ENCODE measurements at regions not wholly inside any gene's neighbourhood (a gene's known extent, or its start where the extent isn't known, plus 50 kb on each side); places are given as distances from the start of the nearest gene placed in this dataset.

DNA sequence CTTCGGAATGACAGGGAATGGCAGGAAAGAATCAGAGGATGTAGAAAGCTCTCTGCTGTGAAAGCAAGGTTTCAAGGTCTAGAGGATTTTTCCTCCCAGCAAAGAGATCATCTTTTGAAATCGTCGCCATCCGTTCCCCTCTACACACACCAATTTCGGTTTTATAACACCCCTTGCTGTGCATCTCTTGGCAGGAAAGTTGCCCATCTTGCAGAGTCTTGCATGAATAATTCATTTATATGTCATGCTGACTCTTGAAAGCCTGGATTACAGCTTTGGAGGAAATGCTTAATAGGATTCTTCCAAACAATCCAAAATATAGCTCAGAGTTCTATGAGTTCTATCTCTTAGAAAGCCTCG, 262.7 kb downstream of the CHL1 start:
- no peak for DNase-seq

DNA sequence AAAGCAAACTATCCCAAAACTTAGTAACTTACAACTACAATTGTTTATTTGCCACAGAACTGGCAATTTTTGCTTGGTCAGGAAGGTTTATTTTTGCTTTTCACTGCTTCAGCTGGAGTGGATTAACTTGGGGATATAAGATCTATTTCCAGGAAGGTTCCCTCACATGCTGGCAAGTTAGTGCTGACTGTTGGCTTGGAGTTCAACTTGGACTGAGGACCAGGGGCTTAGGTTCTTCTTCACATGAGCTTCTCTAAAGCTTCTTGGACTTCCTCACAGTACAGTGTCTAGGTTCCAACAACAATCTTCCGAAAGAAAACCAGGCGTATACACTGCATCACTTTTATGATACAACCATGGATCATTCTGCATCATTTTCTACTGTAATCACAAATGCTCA, 264.4 kb downstream of the CHL1 start:
- DNase-seq, result no peak

DNA sequence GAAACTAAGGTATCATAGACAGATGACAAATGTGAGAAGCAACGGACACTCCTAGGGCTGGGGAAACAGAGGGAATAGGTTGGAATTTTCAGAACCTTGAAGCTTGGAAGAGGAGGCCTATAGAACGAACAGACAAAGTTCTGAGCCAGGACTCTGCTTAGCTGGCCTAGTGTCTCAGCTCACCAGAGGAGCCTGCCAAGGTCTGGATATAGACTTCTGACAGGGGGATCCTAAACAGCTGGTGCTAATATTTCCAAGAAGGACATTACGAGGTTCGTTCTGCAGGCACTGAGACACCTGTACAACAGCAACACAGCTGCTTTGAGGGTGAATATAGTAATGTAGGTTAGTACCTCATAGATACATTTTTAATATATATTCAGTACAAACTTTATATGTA, 266.3 kb downstream of the CHL1 start:
- no peak for DNase-seq

DNA sequence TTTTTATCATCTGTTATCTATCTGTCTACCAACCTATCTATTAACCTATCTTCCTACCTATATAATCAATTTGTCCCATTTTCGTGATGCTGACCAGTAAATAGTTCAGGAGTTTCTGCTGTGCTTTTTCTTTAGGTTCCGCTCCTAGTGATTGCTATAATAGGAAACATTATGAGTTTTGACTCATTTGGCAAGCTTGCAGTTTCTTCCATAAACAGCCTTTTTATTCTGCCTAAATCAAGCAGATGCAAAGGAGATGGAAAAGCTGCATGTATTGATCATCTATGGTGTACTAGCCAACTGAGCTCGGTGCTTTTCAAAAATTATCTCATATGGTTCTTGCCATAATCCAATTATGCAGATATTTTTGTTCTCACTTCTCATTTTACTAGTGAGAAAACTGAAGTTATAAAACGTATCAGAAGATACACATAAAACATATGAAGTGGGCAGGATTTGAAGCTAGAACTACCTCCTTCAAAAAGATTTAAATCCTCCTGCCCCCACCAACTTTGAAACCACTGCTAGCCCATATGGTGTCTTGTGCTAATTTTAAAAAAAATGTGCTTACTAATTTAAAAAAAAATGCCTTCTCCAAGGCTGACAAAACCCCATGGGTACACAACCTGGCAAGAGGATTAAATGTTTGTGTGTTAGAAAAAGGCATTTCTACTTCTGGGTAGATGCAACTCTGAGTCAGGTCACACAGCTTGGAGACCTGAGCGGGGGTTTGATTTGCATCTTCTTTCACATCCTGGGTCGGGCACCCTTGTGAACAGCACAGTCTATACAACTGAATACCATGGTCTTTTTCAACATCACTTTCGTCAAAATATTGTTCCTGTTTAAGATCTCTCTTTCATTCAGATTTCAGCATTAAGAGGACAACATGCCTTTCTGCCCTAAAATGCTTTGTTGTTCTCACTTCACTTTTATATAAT, 267.0 kb downstream of the CHL1 start:
- peak in 1 of 2 experiments; percentile 5 for DNase-seq

DNA sequence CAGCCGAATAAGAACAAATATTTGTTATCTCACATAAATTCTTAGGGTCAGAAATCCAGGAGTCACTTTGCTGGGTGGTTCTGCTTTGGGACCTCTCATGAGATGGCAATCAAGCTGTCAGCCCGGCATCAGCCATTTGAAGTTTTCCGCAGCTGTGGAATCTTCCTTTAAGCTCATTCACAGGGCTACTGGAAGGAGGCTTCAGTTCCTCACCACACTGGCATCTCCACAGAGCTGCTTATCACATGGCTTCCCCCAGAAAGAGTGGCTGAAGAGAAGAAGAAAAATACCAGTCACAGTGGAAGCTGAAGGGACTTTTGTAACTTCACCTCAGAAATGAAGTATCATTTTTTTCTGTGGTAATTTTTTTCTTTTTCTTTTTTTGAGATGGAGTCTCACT, 267.7 kb downstream of the CHL1 start:
- DNase-seq, result no peak

DNA sequence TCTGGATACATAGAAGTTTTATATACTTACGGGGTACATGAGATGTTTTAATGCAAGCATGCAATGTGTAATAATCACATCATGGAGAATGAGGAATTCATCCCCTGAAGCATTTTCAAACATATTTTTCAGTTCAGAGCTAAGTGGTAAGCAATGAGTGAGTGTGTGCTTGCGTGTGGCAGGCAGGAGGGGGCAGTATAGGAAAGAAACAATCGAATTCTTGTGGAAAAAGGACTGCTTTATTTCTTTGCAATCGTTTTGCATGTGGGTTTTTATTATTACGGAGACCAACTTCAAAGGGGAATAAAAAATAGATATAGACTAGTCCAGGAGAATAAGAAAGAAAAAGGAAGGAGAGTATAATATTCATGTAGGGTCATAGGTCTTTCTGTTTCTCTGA, 271.6 kb downstream of the CHL1 start:
- peak in 1 of 2 experiments; percentile 30 for DNase-seq

DNA sequence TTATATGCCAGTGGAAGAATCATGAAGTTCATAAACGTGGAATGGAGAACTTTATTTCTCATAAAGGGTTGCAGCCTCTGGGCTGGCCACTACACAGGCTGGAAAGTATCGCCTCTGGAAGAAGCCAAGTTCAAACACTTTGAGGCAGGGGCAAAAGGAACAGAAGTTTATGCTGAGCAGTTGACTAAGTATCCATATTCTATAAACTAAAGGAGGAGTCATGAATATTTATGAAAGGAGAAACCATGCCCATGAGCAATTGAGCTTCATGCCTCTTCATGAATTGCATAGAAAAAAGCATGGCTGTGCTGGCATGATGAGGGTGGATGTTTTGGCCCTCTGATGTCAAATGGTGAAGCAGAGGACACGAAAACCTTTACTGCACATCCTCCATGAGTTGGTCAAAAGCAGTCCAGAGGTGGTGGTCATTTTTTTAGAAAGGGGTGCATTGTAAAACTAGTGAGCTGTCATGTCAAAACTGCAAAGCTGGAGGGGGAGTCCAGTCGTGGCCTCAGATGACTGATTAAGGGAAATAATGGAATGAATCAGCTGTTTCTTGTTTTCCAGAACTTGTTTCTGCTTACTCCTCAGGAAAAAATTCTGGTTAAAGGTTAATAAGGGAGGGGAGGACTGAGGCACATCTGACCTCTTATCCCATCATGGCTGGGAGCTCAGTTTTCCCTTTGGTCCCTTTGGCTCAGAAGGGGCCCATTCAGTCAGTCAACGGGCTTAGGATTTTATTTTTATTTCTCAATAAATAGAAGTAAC, 276.7 kb downstream of the CHL1 start:
- no peak for DNase-seq

DNA sequence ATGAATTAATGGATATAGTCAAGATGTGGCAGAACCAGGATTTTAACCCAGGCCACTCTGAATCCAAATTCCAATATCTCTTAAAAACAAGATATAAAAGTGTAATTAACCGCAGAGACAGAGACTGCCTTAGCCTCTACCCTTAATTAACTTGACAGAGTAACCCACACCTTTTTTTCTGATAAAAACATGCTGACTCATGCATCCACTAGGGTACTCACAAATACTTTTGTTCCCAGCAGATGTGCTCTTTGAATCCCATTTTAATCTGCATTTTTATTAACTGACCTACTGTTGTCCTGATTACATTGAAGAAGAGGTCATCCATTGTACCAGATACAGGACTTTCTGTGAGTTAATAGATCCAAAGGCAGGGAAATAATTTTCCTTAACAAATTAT, 278.3 kb downstream of the CHL1 start:
- DNase-seq, result no peak

DNA sequence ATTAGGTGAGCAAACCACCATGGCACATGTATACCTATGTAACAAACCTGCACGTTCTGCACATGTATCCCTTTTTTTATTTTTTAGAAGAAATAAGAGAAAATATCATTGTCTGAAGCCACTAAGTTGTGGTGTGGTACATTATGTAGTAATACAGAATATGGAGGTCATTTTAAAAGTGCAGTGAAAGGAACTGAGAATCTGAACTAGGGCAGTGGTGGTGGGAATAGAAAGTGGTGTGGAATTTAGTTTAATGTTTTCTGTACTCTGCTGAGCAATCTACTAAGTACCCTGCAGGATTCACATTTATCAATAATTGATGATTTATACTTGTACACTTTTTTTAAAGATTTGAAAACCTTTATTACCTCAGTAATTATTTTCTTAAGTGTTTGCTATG, 283.5 kb downstream of the CHL1 start:
- no peak for DNase-seq

DNA sequence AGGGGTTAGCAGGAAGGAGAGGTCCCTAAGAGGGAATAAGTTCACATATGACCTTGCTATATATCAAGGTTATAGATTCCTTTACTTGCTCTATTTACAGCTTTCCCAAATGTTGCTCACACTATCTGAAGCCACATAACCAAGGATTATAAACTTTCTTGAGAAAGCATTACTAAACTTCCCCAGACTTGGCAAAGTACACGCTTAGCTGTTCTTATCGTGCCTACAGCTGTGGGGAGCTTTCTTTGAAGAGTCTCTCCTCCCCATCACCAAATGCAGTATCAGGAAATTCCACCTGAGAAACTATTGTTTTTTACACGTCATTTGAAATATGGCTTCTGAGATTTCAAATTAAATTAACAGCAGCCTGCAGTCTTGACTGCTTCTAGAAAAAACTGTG, 284.5 kb downstream of the CHL1 start:
- DNase-seq, result no peak

DNA sequence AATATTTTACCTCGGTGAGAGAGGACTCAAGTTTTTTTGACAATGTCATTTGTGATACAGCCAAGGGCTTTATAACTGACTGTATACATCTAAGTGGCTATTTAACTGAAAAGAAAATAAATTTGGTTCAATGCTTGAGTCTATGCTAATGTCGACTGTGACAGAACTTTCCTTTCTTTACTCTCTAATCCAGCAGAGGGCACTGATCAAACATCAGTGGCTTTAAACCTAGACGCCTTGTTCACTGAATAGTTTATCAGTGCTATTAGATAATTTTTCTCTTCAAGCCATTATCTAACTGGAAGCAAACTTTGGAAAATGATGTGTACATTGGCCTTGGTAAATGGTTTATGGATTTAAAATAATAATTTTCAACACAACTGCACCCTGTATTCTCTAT, 285.1 kb downstream of the CHL1 start:
- DNase-seq, result peak; percentile 3 to 45

DNA sequence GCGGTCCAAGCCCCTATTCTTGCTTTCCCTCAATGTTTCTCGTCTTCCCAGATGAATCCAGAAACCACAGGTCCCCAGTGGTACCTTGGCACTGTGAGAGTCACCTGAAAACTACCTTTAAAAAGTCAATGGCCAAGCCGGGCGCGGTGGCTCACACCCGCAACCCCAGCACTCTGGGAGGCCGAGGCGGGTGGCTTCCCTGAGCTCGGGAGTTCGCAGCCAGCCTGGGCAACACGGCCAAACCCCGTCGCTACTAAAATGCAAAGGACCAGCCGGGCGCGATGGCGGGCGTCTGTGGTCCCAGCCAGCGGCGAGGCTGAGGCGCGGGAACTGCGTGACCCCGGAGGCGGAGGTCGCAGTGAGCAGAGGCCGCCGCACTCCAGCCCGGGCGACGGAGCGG, 285.9 kb downstream of the CHL1 start:
- DNase-seq, result no peak

DNA sequence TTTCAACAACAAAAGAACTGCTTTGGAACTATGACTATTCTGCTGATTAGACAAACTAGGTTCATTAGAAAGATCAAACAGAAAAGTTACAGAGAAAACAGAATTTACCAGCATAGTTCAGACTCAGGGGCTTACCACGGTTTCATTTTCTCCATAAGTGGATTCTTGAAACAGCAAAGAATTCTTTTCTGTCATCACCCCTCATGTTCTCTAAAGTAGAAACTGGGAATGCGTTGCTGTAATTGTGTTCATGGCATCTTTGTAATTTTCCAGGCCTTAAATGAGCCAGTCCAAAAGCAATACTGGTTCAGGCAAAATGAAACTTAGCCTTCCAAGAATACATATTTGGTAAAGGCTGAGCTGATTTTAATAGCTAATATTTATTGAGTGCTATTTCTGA, 287.8 kb downstream of the CHL1 start:
- DNase-seq, result no peak

DNA sequence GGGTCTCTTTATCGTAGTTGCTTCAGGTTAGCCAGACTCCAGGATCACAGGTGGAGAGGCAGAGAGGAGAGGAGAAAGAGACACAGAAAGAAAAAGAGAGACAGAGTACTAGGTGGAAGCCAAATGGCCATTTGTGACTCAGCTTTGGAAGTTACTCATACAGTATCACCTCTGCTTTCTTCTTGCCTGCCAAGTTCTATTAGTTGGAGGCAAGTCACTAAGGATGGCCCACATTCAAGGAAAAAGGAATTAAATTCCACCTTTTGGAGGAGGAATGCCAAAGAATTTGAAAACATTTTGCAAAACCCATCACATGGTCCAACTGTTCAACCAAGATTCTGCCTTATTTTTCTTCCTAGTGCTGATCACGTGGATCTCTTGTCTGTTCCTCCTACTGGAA, 291.1 kb downstream of the CHL1 start:
- no peak for DNase-seq

DNA sequence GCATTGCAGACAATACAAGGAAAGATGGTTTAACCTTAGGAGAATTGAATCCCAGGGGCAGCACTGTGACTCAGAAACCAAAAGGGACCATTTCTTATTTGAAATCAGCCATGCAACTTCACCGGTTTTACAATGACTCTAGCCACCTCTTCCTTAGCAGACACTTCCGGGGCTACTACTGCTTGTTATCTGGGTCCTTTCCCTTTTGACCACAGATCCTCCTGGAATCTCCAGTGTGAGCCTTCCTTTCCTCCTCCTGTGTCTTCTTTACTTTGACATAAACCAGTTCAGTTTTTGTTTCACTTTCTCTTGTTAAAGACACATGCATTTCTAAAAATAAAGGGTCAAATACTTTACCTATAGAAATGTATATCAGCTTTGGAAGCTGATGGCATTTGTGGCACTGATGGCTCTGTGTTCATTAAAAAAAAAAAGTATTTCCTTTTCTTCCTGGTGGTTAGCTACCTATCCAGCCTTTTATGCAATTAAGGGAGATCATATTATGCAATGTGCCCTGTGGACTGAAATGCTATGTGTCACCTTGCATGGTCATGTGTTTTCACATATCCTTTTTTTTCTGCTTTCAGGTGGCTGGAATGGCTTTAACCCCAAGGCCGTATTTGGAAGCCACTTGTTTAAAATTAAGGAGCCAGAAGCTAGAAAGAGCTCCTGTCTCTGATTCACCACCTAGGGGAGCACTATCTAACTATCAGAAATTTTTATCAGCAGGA, 296.2 kb downstream of the CHL1 start:
- no peak for DNase-seq

DNA sequence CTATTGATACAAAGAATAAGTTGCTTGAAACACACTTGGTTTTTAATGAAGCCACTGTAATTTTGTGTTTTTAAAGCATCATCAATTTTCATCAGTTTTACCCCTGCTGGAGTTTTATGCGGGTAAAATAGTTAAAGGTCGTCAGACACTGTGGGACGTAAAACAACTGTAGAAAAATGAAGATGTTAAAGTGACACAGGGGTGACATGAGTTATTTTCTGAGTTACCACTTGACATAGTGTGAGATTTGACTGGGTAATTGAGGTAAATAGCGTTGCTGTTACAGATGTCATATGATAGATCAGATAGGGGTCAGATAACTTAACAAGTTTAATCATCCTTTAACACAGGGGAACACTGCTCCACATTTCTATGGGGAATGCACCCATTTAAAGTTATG, 297.6 kb downstream of the CHL1 start:
- no peak for DNase-seq

DNA sequence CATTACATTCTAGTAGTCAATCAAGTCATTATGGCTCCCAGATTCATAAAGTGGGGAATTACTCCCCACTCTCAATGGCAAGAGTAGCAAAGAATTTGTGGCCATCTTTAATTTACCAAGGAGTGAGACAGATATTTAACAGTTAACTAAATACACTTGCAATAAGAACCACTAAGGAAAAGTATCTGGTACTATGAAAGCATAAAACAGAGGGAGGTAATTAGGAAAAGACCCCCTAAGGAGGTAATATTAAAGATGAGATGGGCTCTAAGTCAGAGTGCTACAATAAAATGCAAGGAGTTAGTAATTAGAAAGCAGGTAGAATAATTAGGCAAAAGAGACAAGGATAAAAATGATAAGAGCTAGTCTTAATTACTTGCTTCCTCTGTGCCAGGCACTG, 301.9 kb downstream of the CHL1 start:
- DNase-seq, result no peak

DNA sequence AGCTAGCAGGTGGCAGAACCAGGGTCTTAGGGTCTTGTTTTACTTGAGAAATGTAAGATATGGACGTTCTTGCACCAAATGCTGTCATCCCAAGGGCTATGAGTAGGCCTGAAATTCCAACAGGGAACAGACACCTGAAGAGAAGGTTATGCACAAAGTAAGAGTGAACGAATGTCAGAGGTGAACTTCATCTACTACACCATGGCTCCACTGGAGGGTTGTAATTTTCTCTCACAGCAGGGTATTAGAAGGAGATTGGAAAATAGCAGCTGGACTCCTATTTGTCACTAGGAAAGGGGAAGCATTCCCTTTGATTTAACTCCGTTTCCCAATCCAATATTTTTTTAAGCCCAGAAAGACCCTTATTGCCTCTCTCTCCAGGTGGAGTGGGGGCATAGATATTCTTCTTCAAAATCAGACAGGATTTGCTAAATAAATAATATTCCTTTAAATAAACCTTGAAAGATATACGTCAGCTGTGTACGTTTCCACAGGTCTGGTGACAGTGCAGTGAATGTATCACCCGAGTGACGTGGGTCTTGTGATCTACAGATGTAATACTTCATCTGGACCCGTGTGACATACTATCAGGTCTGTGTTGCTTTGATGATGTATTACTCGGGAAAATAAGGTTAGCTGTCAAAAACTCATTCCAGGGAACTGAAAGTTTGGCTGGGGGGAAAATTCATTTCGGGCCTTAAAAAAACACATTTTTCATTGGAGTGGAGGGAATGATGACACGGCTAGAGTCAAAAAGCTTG, 302.6 kb downstream of the CHL1 start:
- DNase-seq, result no peak

DNA sequence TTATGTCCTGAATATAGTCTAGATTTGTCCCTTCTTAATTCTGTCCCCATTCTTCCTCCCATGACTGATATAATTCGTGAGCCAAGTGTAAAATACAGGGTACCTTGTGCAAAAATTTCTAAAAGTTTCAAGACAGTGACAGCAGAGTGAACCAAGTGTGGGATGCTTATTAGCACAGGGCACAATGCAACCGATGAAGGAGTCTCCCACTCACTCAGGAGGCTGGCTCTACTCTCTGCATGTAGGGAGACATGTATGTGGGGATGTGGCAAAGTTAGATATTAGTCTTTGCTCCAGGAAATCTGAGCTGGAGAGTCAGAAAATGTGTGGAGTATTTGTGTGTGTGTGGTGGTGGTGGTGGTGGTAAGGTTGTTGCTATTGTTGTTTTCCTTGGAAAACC, 305.9 kb downstream of the CHL1 start:
- DNase-seq, result no peak

DNA sequence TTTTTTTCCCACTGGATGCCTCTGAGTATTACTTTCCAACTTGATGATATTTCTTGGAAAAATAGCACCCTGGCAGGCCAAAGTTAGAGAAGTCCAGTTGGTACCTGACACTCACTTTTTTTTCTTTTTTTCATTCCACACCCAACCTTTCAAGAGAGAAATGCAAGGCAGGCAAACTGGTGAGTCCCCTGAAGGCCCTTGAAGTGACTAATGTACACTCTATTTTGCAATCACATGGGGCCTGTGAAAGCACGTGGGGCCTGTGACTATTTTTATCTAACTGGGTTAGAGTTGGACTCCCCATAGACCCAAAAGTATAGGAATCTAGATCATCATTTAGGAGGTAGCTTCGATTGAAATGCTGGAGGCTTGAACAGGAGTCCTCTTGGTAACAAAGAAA, 316.7 kb downstream of the CHL1 start:
- no peak for DNase-seq

DNA sequence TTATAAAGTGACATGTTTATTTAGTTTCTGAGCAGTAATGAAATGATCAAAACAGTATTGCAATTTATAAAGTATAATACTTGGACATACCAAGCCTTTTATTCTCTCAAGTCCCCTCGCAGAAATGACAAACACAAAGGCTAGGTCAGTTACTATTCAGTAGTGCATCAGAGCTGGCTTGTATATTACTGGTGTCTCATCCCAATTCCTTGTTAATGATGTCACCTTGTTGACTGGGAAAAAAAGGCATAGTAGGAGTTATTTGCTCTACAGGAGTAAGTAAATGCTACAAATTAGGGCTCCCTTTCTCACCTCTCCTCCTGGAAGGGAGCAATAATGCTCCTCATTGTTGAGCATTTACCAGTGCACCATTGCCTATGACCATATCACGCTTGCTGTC, 317.6 kb downstream of the CHL1 start:
- no peak for DNase-seq

DNA sequence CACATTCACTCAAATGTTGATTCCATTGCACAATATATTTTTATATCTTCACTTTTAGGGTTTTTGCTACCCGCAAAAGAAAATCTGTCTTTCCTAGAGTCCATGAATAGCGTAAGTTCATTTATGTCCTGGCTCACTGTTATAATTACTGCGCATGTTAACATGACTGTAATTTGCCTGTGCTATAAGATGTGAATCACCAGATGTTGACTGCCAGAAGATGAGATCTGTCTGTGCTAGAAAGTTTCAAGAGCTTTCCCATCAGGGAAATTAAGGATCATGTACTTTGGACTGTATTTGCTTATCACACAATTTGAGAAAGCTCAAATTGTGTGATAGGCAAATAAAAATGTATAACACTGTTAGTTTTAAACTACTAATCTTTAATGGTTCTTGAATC, 322.5 kb downstream of the CHL1 start:
- DNase-seq, result peak in 1 of 2 experiments; percentile 2

DNA sequence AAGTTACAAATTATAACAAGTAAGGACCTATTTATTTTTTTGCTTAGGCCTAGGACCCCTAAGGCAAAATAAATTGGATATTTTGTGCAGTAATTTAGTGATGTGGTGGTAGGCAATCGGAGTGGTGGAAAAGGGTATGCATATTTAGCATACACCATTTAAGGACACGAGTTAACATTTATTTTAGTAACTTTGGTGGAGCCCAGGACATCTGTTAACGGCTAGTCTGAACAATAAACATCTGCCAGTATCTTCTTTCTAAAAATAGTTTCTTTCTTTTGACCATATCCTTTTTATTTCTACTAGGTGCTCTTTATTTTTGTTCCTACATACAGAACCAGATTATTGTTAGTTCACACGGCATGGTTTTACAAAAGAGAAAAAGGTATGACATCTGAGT, 326.3 kb downstream of the CHL1 start:
- DNase-seq, result no peak
